WI38 (cell line): ENCODE measurements at regions not wholly inside any gene's neighbourhood (a gene's known extent, or its start where the extent isn't known, plus 50 kb on each side); places are given as distances from the start of the nearest gene placed in this dataset.

Experiments used
- H3K4me3 ChIP-seq: 2 replicates; pipeline ENCODE4 v1.5.1; 2011; ENCODE audit warnings: low read depth, mild to moderate bottlenecking, control low read depth, low read length
- CTCF ChIP-seq: IDR thresholded peaks from 2 replicates; pipeline ENCODE4 v1.5.1; 2012; ENCODE audit warnings: low read depth, mild to moderate bottlenecking, control low read depth, low read length

DNA sequence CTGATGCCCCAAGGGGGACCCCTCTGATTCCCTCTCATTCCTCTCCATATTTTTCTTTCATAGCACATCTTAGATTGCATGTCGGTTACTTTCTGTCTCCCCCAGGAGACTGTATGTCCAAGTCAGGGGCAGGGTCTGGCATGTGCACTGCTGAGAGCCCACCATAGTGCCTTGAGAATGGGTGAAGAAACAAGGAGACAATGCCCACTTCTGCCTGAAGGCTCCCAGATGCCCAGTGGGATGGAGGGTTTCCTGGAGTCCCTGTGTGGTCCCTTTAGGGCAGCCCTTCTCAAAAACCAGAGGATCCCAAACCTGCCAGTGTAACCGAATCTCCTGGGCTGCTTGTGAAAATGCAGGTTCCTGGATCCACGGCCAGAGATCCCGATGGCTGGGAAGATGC, 126.5 kb upstream of the LARP1 start:
- H3K4me3 ChIP-seq = no peak overlapping the region
- no peak for TF ChIP-seq CTCF

GRCh38 chr5:154627698-154628678, 127.2 kb upstream of the LARP1 start:
- no peak for TF ChIP-seq CTCF
- no peak overlapping the region for H3K4me3 ChIP-seq

DNA sequence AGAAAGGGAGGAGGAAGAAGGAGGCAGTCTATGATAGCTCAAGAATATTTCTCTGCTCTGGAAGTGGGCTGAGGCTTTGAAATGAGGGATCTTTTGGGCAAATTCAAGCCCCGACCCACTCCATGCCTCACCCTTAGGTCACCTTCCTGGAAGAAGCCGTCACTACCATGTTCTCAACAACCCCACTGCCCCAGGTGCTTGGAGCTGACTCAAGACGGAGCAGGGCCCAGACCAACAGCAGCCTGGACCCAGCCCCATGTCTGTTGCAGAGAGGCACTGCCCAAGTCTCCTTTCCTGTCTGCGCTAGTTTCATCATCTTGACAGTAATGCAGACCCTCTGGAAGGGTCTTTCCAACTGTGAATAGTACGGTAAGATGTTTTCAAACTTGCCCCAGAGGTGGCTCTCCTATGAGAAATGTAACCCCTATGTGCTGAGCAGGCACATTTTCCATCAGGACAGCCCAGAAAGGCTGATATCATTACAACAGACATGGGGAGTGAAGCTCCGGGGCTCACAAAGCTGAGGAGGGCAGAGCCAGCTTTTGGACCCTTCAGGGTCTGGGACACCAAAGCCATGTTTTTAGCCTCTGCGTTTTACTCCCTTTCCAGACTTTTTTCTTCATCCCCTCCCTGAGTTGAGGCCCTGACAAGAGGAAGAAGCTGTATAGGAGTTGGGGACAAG, 128.2 kb upstream of the LARP1 start:
- no peak overlapping the region for H3K4me3 ChIP-seq
- no peak for TF ChIP-seq CTCF

GRCh38 chr5:154625031-154625430, 130.1 kb upstream of the LARP1 start:
- TF ChIP-seq CTCF = no peak
- no peak overlapping the region for H3K4me3 ChIP-seq

- no peak overlapping the region for H3K4me3 ChIP-seq
- no peak for TF ChIP-seq CTCF
Observed at GRCh38 chr5:154624341-154624740, 130.8 kb upstream of the LARP1 start.

DNA sequence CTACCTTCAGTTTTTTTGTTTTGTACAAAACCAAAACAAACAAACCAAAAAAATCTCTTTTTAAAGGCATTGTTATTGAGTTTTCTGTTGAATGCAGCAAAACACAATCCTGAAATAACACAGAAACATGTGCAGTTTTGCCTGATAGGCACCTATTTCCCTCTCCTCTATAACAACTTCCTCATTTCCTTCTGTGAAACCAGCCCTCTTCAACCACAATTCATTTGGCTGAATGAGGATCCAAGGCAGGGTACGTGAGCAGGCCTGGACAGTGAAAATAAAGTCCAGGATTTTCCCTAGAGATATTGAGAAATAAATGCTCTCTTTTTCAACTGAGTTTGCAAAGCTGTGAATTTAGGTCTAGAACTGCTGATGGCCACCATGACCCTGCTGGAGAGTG, 134.8 kb upstream of the LARP1 start:
- no peak for TF ChIP-seq CTCF
- no peak overlapping the region for H3K4me3 ChIP-seq

- H3K4me3 ChIP-seq = no peak overlapping the region
- no peak for TF ChIP-seq CTCF
Observed at GRCh38 chr5:154618696-154619095, 136.5 kb upstream of the LARP1 start.
